GM18499 (cell line): ENCODE measurements at regions not wholly inside any gene's neighbourhood (a gene's known extent, or its start where the extent isn't known, plus 50 kb on each side); places are given as distances from the start of the nearest gene placed in this dataset.
"Not testable (repeated sequence)": the region's sequence is repeated elsewhere in the genome, so short reads cannot be mapped to it uniquely, and the experiment has no call there.

Experiments
- ATAC-seq: cut with Tn5 transposase; IDR thresholded peaks from one replicate; pipeline ENCODE4 v1.9.1; 2021; ENCODE audit warnings: moderate number of reproducible peaks; ENCODE audit not compliant: insufficient read depth, unreplicated experiment

GRCh38 chr6:69494595-69494994 lies 302.2 kb downstream of the LMBRD1 start:
- ATAC-seq, result no peak

GRCh38 chr6:69489970-69490369 lies 306.8 kb downstream of the LMBRD1 start:
- ATAC-seq, result no peak

- no peak for ATAC-seq
These were observed 309.1 kb downstream of the LMBRD1 start for GRCh38 chr6:69487688-69488087.

- no peak for ATAC-seq
These were observed 329.7 kb downstream of the LMBRD1 start for GRCh38 chr6:69466979-69467570.

- no peak for ATAC-seq
These were observed 330.9 kb downstream of the LMBRD1 start for GRCh38 chr6:69465866-69466265.

GRCh38 chr6:69456086-69456485 lies 340.7 kb downstream of the LMBRD1 start:
- ATAC-seq, result no peak

- not testable (repeated sequence) for ATAC-seq
These were observed 342.2 kb downstream of the LMBRD1 start for GRCh38 chr6:69454619-69455018.

- ATAC-seq, result not testable (repeated sequence)
These were observed 346.3 kb downstream of the LMBRD1 start for GRCh38 chr6:69450493-69450892.

- no peak for ATAC-seq
These were observed 346.9 kb downstream of the LMBRD1 start for GRCh38 chr6:69449887-69450286.
